Ovary (tissue), 3 donors: ENCODE measurements at regions not wholly inside any gene's neighbourhood (a gene's known extent, or its start where the extent isn't known, plus 50 kb on each side); places are given as distances from the start of the nearest gene placed in this dataset.

ENCODE experiments used
- EP300 ChIP-seq: sonication (generic); formaldehyde crosslinking; IDR thresholded peaks from one replicate; pipeline ENCODE4 v1.6.1; 2017; ENCODE audit warnings: antibody characterized with exemption
- POLR2A ChIP-seq: fragments of 450-650 bp; IDR thresholded peaks from one replicate; pipeline ENCODE4 v1.6.1; 2017; ENCODE audit warnings: antibody characterized with exemption, mild to moderate bottlenecking, moderate library complexity
- TF ChIP-seq, protein P1 (sequence below), 3 donors: fragments of 450-650 bp in 2 of 3; fragments of 200-600 bp in 1 of 3; IDR thresholded peaks; one replicate each; pipeline versions ENCODE4 v1.5.1 to v1.8.0; 2016 to 2022; ENCODE audit warnings: antibody characterized with exemption in 3 of 3, mild to moderate bottlenecking in 1 of 3
- donor health status: DM: no; HTN: no; CAD: no.

- TF ChIP-seq POLR2A, result no peak
- TF ChIP-seq, protein P1, sequence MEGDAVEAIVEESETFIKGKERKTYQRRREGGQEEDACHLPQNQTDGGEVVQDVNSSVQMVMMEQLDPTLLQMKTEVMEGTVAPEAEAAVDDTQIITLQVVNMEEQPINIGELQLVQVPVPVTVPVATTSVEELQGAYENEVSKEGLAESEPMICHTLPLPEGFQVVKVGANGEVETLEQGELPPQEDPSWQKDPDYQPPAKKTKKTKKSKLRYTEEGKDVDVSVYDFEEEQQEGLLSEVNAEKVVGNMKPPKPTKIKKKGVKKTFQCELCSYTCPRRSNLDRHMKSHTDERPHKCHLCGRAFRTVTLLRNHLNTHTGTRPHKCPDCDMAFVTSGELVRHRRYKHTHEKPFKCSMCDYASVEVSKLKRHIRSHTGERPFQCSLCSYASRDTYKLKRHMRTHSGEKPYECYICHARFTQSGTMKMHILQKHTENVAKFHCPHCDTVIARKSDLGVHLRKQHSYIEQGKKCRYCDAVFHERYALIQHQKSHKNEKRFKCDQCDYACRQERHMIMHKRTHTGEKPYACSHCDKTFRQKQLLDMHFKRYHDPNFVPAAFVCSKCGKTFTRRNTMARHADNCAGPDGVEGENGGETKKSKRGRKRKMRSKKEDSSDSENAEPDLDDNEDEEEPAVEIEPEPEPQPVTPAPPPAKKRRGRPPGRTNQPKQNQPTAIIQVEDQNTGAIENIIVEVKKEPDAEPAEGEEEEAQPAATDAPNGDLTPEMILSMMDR (IDR thresholded peaks at IDR 0.05), result no peak
- no peak for TF ChIP-seq EP300
Measured at GRCh38 chr2:78682781-78683180, 342.7 kb upstream of the REG3G start.
